ENCODE measurements at regions not wholly inside any gene's neighbourhood (a gene's known extent, or its start where the extent isn't known, plus 50 kb on each side); places are given as distances from the start of the nearest gene placed in this dataset.

- TF ChIP-seq CTCF (IDR thresholded peaks at IDR 0.05) (no peak), POLR2AphosphoS5 (IDR thresholded peaks at IDR 0.05) (no peak), POLR2A (IDR thresholded peaks at IDR 0.05) (no peak), EP300 (IDR thresholded peaks at IDR 0.05) (no peak)
Observed at GRCh38 chrX:131843987-131844386, 179.1 kb upstream of the STK26 start.

All from suprapubic skin (tissue), 4 donors.